SK-N-SH (cell line): ENCODE measurements at regions not wholly inside any gene's neighbourhood (a gene's known extent, or its start where the extent isn't known, plus 50 kb on each side); places are given as distances from the start of the nearest gene placed in this dataset.
A peak's percentile ranks its signal among the peaks of the same experiment; 100 is the strongest.

Source experiments
- CTCF ChIA-PET: fragments of 300-600, 350-600 bp; formaldehyde crosslinking; extraction: SDS; loops from one replicate; lab custom pipeline; 2021; lab: Yijun Ruan, JAX
- POLR2A ChIA-PET: fragments of 350-600 bp; sonication (Branson Sonifier 250); formaldehyde crosslinking; extraction: SDS; loops from one replicate; lab custom pipeline; 2020; ENCODE audit warnings: antibody characterized with exemption, inconsistent platforms; lab: Yijun Ruan, JAX
- DNase-seq: peaks from one replicate; pipeline ENCODE4 v3.0.0; 2012
- H2AFZ ChIP-seq: fragments of 200-600 bp; sonication (generic); 2 replicates; pipeline ENCODE4 v1.8.1; 2016; ENCODE audit warnings: antibody characterized with exemption, mild to moderate bottlenecking, low read depth
- H3F3A ChIP-seq: fragments of 200-600 bp; sonication (generic); replicated peaks from 2 replicates; pipeline ENCODE3; 2016; ENCODE audit warnings: antibody characterized with exemption, mild to moderate bottlenecking; ENCODE audit not compliant: insufficient read depth
- H3K27ac ChIP-seq, 2 experiments: fragments of 200-500 bp in 1 of 2; fragments of 200-600 bp in 1 of 2; sonication (Bioruptor generic) in 1 of 2; sonication (generic), shearing (Covaris generic) in 1 of 2; 2 replicates each; pipeline versions ENCODE4 v1.5.1 to v1.6.1; 2014 to 2016; ENCODE audit warnings: low read depth in 2 of 2, inconsistent platforms in 1 of 2, low read length in 1 of 2, mild to moderate bottlenecking in 1 of 2, mixed read lengths in 1 of 2
- H3K27me3 ChIP-seq: fragments of 200-600 bp; sonication (generic), shearing (Covaris generic); 2 replicates; pipeline ENCODE4 v1.6.1; 2016; ENCODE audit warnings: mixed run types; ENCODE audit not compliant: insufficient read depth
- H3K36me3 ChIP-seq, 2 experiments: fragments of 200-500 bp in 1 of 2; fragments of 200-600 bp in 1 of 2; sonication (Bioruptor generic) in 1 of 2; sonication (generic) in 1 of 2; replicated peaks in 1 of 2; 2 replicates each; pipeline versions ENCODE3 to v1.5.1; 2014 to 2016; ENCODE audit warnings: low read length in 1 of 2, mild to moderate bottlenecking in 1 of 2; ENCODE audit not compliant: insufficient read depth in 2 of 2, control insufficient read depth in 1 of 2
- H3K4me1 ChIP-seq, 2 experiments: fragments of 200-500 bp in 1 of 2; fragments of 200-600 bp in 1 of 2; sonication (Bioruptor generic) in 1 of 2; sonication (generic), shearing (Covaris generic) in 1 of 2; 2 replicates each; pipeline versions ENCODE4 v1.5.1 to v1.6.1; 2014 to 2016; ENCODE audit warnings: low read depth in 1 of 2, low read length in 1 of 2, mixed run types in 1 of 2; ENCODE audit not compliant: insufficient read depth in 2 of 2, control insufficient read depth in 1 of 2
- H3K4me2 ChIP-seq: fragments of 200-600 bp; sonication (generic), shearing (Covaris generic); 2 replicates; pipeline ENCODE4 v1.6.1; 2017; ENCODE audit warnings: mixed run types
- H3K4me3 ChIP-seq, 2 experiments: fragments of 200-500 bp in 1 of 2; fragments of 200-600 bp in 1 of 2; sonication (Bioruptor generic) in 1 of 2; sonication (generic), shearing (Covaris generic) in 1 of 2; 2 replicates each; pipeline versions ENCODE4 v1.5.1 to v1.8.1; 2014 to 2016; ENCODE audit warnings: low read depth in 2 of 2, inconsistent platforms in 1 of 2, low read length in 1 of 2, mild to moderate bottlenecking in 1 of 2, mixed read lengths in 1 of 2, moderate library complexity in 1 of 2
- H3K79me2 ChIP-seq: fragments of 200-600 bp; sonication (generic); 2 replicates; pipeline ENCODE4 v1.8.1; 2017; ENCODE audit warnings: mild to moderate bottlenecking; ENCODE audit not compliant: insufficient read depth
- H3K9ac ChIP-seq: fragments of 200-600 bp; sonication (generic); 2 replicates; pipeline ENCODE4 v1.6.1; 2017; ENCODE audit warnings: mixed run types
- H3K9me2 ChIP-seq: fragments of 200-600 bp; sonication (generic); 2 replicates; pipeline ENCODE4 v1.6.1; 2017; ENCODE audit warnings: mixed run types
- H3K9me3 ChIP-seq: fragments of 200-600 bp; sonication (generic); 2 replicates; pipeline ENCODE4 v1.6.1; 2017; ENCODE audit warnings: mixed run types, mild to moderate bottlenecking, moderate library complexity
- H4K20me1 ChIP-seq: fragments of 200-600 bp; sonication (generic); 2 replicates; pipeline ENCODE4 v1.6.1; 2017; ENCODE audit warnings: mild to moderate bottlenecking, mixed run types; ENCODE audit not compliant: insufficient read depth
- CHD2 ChIP-seq: fragments of 150-350 bp; IDR thresholded peaks from 2 replicates; pipeline ENCODE4 v1.6.1; 2018; ENCODE audit warnings: low read length; ENCODE audit not compliant: partially characterized antibody
- ELF1 ChIP-seq: IDR thresholded peaks from 2 replicates; pipeline ENCODE4 v1.4.0; 2012
- FOSL2 ChIP-seq: IDR thresholded peaks from 2 replicates; pipeline ENCODE4 v1.4.0; 2012; ENCODE audit warnings: low read depth, mild to moderate bottlenecking, moderate library complexity, borderline replicate concordance
- FOXM1 ChIP-seq: IDR thresholded peaks from 2 replicates; pipeline ENCODE4 v1.4.0; 2012; ENCODE audit warnings: low read depth, mild to moderate bottlenecking
- JUND ChIP-seq: IDR thresholded peaks from 2 replicates; pipeline ENCODE4 v1.4.0; 2012
- MXI1 ChIP-seq: IDR thresholded peaks from 2 replicates; pipeline ENCODE4 v1.6.1; 2012; ENCODE audit warnings: mild to moderate bottlenecking, low read depth, low read length, improper control_type of control experiment
- NRF1 ChIP-seq: IDR thresholded peaks from 2 replicates; pipeline ENCODE4 v1.6.1; 2012; ENCODE audit warnings: low read depth, mild to moderate bottlenecking, low read length
- RAD21 ChIP-seq: IDR thresholded peaks from 2 replicates; pipeline ENCODE4 v1.6.1; 2012; ENCODE audit warnings: mild to moderate bottlenecking, low read length
- RFX5 ChIP-seq: IDR thresholded peaks from 2 replicates; pipeline ENCODE4 v1.6.1; 2012; ENCODE audit warnings: mild to moderate bottlenecking, improper control_type of control experiment, low read length
- SMC3 ChIP-seq: IDR thresholded peaks from 2 replicates; pipeline ENCODE4 v1.6.1; 2012; ENCODE audit warnings: low read depth, low read length, improper control_type of control experiment
- WGBS: methylation state at CpG from one replicate; pipeline ENCODE4 v1.1.6; 2017; ENCODE audit warnings: low lambda C conversion rate; 5-methylcytosine and 5-hydroxymethylcytosine counted together
- TF ChIP-seq, protein P1 (sequence below): IDR thresholded peaks from 2 replicates; pipeline ENCODE4 v1.4.0; 2012; ENCODE audit warnings: low read depth, borderline replicate concordance
- TF ChIP-seq, protein P2 (sequence below): fragments of 200-600 bp; sonication (generic); IDR thresholded peaks from 2 replicates; pipeline ENCODE4 v1.6.1; 2017; ENCODE audit warnings: antibody characterized with exemption, mild to moderate bottlenecking, moderate library complexity
- TF ChIP-seq, protein P3 (sequence below): fragments of 150-350 bp; IDR thresholded peaks from 2 replicates; pipeline ENCODE4 v1.6.1; 2016; ENCODE audit warnings: mild to moderate bottlenecking, low read depth, low read length
- TF ChIP-seq, protein P4 (sequence below): IDR thresholded peaks from 2 replicates; pipeline ENCODE4; 2012

DNA sequence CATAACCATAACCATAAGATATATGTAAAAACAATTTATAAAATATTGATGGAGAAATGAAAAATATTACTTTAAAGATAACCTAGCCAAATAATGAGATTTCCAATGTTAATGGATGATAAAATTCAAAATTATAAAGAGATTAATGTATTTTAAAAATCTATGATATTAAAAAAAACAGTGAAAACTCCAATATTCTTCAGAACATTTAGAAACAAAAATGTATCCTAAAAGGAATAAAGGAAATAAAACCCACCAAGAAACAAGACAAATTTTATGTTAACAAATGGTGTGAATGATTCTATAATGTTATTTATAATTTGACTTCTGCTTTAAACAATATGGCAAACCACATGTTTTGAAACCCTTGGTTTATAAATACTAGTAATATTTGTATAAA, 1587.8 kb downstream of the PCDH9 start:
- H3K9me2 ChIP-seq = no peaks in the 10 kb centered on the region
- no peak overlapping the region for H3K27ac ChIP-seq
- no peaks in the 10 kb centered on the region for H3K36me3 ChIP-seq
- no peak overlapping the region for H3K9ac ChIP-seq
- no peaks in the 10 kb centered on the region for H3F3A ChIP-seq
- POLR2A ChIA-PET = no interaction called here
- no peaks in the 10 kb centered on the region for H3K9me3 ChIP-seq
- DNase-seq = no peak
- CTCF ChIA-PET = no interaction called here
- H3K79me2 ChIP-seq = no peaks in the 10 kb centered on the region
- H3K4me2 ChIP-seq = no peak overlapping the region
- H3K4me1 ChIP-seq = no peaks in the 10 kb centered on the region; a peak in 1 of 4 replicates
- no peaks in the 10 kb centered on the region for H4K20me1 ChIP-seq
- TF ChIP-seq NRF1 (no peak), CHD2 (no peak), RFX5 (no peak)
- no peaks in the 10 kb centered on the region for H3K27me3 ChIP-seq
- H3K4me3 ChIP-seq = no peak overlapping the region
- H2AFZ ChIP-seq = no peak overlapping the region

DNA sequence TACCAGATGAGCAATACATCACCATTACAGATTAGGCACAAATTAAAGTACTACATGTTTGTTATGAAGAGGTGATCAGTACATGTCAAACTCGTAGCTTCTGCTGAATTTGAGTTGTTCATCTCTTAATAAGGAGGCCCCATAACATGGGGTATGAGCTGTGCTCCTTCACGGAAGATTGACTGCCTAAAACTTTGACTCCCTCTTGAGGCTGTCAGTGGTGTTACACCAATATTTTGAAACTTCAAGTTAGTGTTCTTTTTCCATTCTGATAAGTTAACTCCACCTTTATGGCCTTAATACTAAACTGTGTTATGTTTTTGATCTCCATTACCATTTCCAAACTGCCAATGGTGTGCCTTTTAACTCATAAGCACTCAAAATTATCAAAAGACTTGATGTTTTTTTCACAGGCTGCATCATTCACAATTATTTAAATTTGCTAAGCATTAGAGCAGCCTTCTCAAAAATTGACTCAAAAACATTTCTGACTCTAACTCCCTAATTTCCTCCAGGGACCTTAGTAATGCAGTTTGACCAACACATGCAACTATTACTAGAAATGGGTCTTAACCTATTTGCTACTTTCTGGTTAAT, 1591.5 kb downstream of the PCDH9 start:
- DNase-seq = peak; percentile 0
- no peak overlapping the region for H2AFZ ChIP-seq
- no peaks in the 10 kb centered on the region for H3K79me2 ChIP-seq
- no peaks in the 10 kb centered on the region for H3F3A ChIP-seq
- TF ChIP-seq, protein P1, sequence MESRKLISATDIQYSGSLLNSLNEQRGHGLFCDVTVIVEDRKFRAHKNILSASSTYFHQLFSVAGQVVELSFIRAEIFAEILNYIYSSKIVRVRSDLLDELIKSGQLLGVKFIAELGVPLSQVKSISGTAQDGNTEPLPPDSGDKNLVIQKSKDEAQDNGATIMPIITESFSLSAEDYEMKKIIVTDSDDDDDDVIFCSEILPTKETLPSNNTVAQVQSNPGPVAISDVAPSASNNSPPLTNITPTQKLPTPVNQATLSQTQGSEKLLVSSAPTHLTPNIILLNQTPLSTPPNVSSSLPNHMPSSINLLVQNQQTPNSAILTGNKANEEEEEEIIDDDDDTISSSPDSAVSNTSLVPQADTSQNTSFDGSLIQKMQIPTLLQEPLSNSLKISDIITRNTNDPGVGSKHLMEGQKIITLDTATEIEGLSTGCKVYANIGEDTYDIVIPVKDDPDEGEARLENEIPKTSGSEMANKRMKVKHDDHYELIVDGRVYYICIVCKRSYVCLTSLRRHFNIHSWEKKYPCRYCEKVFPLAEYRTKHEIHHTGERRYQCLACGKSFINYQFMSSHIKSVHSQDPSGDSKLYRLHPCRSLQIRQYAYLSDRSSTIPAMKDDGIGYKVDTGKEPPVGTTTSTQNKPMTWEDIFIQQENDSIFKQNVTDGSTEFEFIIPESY = no peak
- no peak for TF ChIP-seq FOSL2
- TF ChIP-seq, protein P2, sequence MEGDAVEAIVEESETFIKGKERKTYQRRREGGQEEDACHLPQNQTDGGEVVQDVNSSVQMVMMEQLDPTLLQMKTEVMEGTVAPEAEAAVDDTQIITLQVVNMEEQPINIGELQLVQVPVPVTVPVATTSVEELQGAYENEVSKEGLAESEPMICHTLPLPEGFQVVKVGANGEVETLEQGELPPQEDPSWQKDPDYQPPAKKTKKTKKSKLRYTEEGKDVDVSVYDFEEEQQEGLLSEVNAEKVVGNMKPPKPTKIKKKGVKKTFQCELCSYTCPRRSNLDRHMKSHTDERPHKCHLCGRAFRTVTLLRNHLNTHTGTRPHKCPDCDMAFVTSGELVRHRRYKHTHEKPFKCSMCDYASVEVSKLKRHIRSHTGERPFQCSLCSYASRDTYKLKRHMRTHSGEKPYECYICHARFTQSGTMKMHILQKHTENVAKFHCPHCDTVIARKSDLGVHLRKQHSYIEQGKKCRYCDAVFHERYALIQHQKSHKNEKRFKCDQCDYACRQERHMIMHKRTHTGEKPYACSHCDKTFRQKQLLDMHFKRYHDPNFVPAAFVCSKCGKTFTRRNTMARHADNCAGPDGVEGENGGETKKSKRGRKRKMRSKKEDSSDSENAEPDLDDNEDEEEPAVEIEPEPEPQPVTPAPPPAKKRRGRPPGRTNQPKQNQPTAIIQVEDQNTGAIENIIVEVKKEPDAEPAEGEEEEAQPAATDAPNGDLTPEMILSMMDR = peak; percentile 81
- no peak for TF ChIP-seq CHD2
- TF ChIP-seq ELF1 = no peak
- TF ChIP-seq JUND = no peak
- TF ChIP-seq SMC3 = peak; percentile 67
- no peak for TF ChIP-seq FOXM1
- TF ChIP-seq, protein P3, sequence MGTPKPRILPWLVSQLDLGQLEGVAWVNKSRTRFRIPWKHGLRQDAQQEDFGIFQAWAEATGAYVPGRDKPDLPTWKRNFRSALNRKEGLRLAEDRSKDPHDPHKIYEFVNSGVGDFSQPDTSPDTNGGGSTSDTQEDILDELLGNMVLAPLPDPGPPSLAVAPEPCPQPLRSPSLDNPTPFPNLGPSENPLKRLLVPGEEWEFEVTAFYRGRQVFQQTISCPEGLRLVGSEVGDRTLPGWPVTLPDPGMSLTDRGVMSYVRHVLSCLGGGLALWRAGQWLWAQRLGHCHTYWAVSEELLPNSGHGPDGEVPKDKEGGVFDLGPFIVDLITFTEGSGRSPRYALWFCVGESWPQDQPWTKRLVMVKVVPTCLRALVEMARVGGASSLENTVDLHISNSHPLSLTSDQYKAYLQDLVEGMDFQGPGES = no peak
- TF ChIP-seq RAD21 = peak; percentile 82
- TF ChIP-seq, protein P4, sequence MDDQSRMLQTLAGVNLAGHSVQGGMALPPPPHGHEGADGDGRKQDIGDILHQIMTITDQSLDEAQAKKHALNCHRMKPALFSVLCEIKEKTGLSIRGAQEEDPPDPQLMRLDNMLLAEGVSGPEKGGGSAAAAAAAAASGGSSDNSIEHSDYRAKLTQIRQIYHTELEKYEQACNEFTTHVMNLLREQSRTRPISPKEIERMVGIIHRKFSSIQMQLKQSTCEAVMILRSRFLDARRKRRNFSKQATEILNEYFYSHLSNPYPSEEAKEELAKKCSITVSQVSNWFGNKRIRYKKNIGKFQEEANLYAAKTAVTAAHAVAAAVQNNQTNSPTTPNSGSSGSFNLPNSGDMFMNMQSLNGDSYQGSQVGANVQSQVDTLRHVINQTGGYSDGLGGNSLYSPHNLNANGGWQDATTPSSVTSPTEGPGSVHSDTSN = no peak
- TF ChIP-seq MXI1 = no peak
- H3K4me3 ChIP-seq = no peak overlapping the region; a peak in 1 of 4 replicates
- H3K9me2 ChIP-seq = no peaks in the 10 kb centered on the region
- no peaks in the 10 kb centered on the region for H4K20me1 ChIP-seq
- H3K9me3 ChIP-seq = no peaks in the 10 kb centered on the region
- H3K27ac ChIP-seq = no peak overlapping the region
- H3K27me3 ChIP-seq = no peaks in the 10 kb centered on the region
- no peak overlapping the region for H3K4me2 ChIP-seq
- 48% methylated on average over 2 of the region's 2 CpGs for WGBS
- H3K4me1 ChIP-seq = no peaks in the 10 kb centered on the region; a peak in 1 of 4 replicates
- CTCF ChIA-PET = interaction anchor here (1.0 to 1.1 kb wide), 2 partner anchors 18 to 1166 kb away, joined by 3 to 4 read pairs; no protein-coding TSS in a partner anchor
- H3K9ac ChIP-seq = no peak overlapping the region
- H3K36me3 ChIP-seq = no peaks in the 10 kb centered on the region
- POLR2A ChIA-PET = no interaction called here
